ENCODE measurements at regions not wholly inside any gene's neighbourhood (a gene's known extent, or its start where the extent isn't known, plus 50 kb on each side); places are given as distances from the start of the nearest gene placed in this dataset.

GRCh38 chr17:69801368-69801767 is 273.7 kb upstream of the KCNJ16 start:
- CTCF ChIA-PET: no interaction called here
- TF ChIP-seq, protein P1, sequence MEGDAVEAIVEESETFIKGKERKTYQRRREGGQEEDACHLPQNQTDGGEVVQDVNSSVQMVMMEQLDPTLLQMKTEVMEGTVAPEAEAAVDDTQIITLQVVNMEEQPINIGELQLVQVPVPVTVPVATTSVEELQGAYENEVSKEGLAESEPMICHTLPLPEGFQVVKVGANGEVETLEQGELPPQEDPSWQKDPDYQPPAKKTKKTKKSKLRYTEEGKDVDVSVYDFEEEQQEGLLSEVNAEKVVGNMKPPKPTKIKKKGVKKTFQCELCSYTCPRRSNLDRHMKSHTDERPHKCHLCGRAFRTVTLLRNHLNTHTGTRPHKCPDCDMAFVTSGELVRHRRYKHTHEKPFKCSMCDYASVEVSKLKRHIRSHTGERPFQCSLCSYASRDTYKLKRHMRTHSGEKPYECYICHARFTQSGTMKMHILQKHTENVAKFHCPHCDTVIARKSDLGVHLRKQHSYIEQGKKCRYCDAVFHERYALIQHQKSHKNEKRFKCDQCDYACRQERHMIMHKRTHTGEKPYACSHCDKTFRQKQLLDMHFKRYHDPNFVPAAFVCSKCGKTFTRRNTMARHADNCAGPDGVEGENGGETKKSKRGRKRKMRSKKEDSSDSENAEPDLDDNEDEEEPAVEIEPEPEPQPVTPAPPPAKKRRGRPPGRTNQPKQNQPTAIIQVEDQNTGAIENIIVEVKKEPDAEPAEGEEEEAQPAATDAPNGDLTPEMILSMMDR (IDR thresholded peaks at IDR 0.05; ENCODE audit: low read depth, low read length): no peak
- POLR2A ChIA-PET: no interaction called here
- Histone ChIP-seq H3K9me3 (ENCODE audit: control insufficient read depth, insufficient read depth, low read length) (peaks cover 19% of the 10 kb centered on the region), H3K27ac (ENCODE audit: low read depth, low read length) (no peak overlapping the region), H3K4me3 (ENCODE audit: low read depth, low read length) (no peak overlapping the region), H3K27me3 (ENCODE audit: control insufficient read depth, insufficient read depth, low read length) (no peaks in the 10 kb centered on the region)
- no peak for DNase-seq (ENCODE audit: low read depth, low spot score)

DNA sequence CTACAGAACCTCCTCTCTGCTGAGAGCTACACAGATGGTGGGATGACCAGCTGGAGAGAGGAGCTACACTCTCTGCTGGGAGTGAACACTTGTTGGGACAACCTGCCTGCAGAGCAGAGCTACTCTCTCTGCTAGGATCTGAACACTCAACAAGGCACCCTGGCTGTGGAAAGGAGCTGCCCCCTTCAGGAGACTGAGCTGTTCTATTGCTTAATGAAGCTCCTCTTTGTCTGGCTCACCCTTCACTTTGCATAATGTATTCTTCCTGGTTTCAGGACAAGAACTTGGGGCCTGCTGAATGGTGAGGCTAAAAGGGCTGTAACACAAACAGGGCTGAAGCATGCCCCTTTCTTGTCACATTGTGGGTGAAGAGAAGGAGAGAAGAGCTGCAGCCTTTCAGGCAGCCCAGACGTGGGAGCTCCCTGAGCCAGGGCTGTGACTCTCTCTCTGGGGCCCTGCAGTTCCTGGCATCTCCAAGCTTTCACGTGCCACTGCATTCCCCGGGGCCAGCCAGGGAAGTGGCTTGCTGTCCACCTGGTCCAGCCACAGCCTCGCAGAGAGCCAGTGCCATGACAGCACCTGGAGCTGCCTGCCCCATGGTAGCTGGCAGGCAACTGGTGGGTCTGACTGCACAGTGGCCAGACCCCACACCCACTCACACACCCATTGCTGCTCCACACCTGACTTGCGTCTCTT is 272.8 kb upstream of the KCNJ16 start:
- ChIA-PET POLR2A (no interaction called here), CTCF (interaction anchor here (0.7 to 1.0 kb wide), 2 partner anchors 15 to 32 kb away, joined by 3 read pairs; no protein-coding TSS in a partner anchor)
- TF ChIP-seq, protein P1 (IDR thresholded peaks at IDR 0.05; ENCODE audit: low read depth, low read length): no peak
- H3K4me3 ChIP-seq (ENCODE audit: low read depth, low read length): no peak overlapping the region
- no peak overlapping the region for H3K27ac ChIP-seq (ENCODE audit: low read depth, low read length)
- no peaks in the 10 kb centered on the region for H3K27me3 ChIP-seq (ENCODE audit: control insufficient read depth, insufficient read depth, low read length)
- peaks cover 19% of the 10 kb centered on the region for H3K9me3 ChIP-seq (ENCODE audit: control insufficient read depth, insufficient read depth, low read length)
- DNase-seq (ENCODE audit: low read depth, low spot score): no peak

DNA sequence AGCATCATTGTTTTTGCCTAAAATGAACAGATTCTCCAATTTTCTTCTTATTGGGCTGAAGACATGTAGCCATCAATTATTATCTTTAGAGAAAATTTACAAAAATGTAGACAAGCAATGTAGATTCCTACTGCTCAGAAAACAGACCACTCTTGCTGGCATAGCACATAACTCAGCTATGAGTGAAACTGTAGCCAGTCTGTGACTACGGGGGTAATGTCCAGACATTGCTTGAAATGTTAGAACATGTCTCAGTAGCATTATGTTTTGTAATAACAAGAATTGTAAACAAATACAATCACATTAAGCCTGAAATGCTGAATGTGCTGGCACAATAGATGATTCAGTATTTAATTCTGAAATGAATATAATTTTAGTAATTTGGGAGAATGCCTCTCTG is 265.7 kb upstream of the KCNJ16 start:
- DNase-seq (ENCODE audit: low read depth, low spot score): no peak
- H3K27ac ChIP-seq (ENCODE audit: low read depth, low read length): no peak overlapping the region
- ChIA-PET CTCF (interaction anchor here (0.6 kb wide), 2 partner anchors 286 to 441 kb away, joined by 3 to 4 read pairs; no protein-coding TSS in a partner anchor), POLR2A (no interaction called here)
- TF ChIP-seq, protein P1 (IDR thresholded peaks at IDR 0.05; ENCODE audit: low read depth, low read length): no peak
- H3K9me3 ChIP-seq (ENCODE audit: control insufficient read depth, insufficient read depth, low read length): no peaks in the 10 kb centered on the region
- no peak overlapping the region for H3K4me3 ChIP-seq (ENCODE audit: low read depth, low read length)
- H3K27me3 ChIP-seq (ENCODE audit: control insufficient read depth, insufficient read depth, low read length): no peaks in the 10 kb centered on the region

- Histone ChIP-seq H3K27ac (ENCODE audit: low read depth, low read length) (no peak overlapping the region), H3K9me3 (ENCODE audit: control insufficient read depth, insufficient read depth, low read length) (no peaks in the 10 kb centered on the region), H3K27me3 (ENCODE audit: control insufficient read depth, insufficient read depth, low read length) (no peaks in the 10 kb centered on the region), H3K4me3 (ENCODE audit: low read depth, low read length) (no peak overlapping the region)
- ChIA-PET CTCF (interaction anchor here (0.5 kb wide), 1 partner anchor 60 kb away, joined by 3 read pairs; no protein-coding TSS in a partner anchor), POLR2A (no interaction called here)
- TF ChIP-seq, protein P1 (IDR thresholded peaks at IDR 0.05; ENCODE audit: low read depth, low read length): no peak
- DNase-seq (ENCODE audit: low read depth, low spot score): no peak
These were observed 264.6 kb upstream of the KCNJ16 start for GRCh38 chr17:69810326-69810965.

DNA sequence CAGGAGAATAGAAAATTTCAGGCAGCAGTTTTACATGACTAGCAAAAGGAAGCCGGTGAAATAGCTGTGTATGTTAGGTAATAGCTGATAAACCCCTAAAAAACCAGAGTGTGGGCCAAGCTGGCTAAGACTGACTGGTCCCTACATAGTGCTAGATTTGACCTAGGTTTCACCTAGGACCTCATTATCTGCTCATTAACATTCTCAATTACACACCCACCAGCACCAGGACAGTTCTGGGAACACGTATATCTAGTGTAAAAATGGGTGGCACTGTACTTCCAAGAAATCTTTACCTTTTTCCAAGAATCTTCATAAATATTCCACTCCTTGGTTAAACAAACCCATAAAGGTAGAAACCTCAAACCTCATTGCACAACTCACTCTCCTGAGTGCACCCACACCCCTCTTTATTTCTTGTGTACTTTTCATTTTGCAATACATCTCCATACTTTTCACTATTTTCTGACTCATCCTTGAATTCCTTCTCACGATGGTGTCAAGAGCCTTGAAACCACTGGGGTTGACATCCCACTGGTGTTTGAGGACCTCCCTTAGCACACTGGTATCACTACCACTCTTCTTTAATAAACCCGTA is 262.7 kb upstream of the KCNJ16 start:
- no peak for DNase-seq (ENCODE audit: low read depth, low spot score)
- POLR2A ChIA-PET: no interaction called here
- Histone ChIP-seq H3K27me3 (ENCODE audit: control insufficient read depth, insufficient read depth, low read length) (no peaks in the 10 kb centered on the region), H3K9me3 (ENCODE audit: control insufficient read depth, insufficient read depth, low read length) (no peaks in the 10 kb centered on the region), H3K27ac (ENCODE audit: low read depth, low read length) (no peak overlapping the region), H3K4me3 (ENCODE audit: low read depth, low read length) (no peak overlapping the region)
- CTCF ChIA-PET: interaction anchor here (0.9 kb wide), 1 partner anchor 10 kb away, joined by 3 read pairs; no protein-coding TSS in a partner anchor
- TF ChIP-seq, protein P1 (IDR thresholded peaks at IDR 0.05; ENCODE audit: low read depth, low read length): no peak

All from AG04450 (cell line).